Epithelial cell of proximal tubule (primary cell): ENCODE measurements at regions not wholly inside any gene's neighbourhood (a gene's known extent, or its start where the extent isn't known, plus 50 kb on each side); places are given as distances from the start of the nearest gene placed in this dataset.
"Not testable (repeated sequence)": the region's sequence is repeated elsewhere in the genome, so short reads cannot be mapped to it uniquely, and the experiment has no call there.

Experiments
- DNase-seq: peaks from one replicate; pipeline ENCODE4 v3.0.0-alpha.2; 2011; ENCODE audit warnings: low read depth
- H3K4me3 ChIP-seq: 2 replicates; pipeline ENCODE4 v1.5.1; 2011; ENCODE audit warnings: low read depth, mild to moderate bottlenecking, low read length
- TF ChIP-seq, protein P1 (sequence below): conservative IDR thresholded peaks from 2 replicates; pipeline ENCODE4 v1.5.1; 2012; ENCODE audit warnings: low read depth, mild to moderate bottlenecking, low read length

- TF ChIP-seq, protein P1, sequence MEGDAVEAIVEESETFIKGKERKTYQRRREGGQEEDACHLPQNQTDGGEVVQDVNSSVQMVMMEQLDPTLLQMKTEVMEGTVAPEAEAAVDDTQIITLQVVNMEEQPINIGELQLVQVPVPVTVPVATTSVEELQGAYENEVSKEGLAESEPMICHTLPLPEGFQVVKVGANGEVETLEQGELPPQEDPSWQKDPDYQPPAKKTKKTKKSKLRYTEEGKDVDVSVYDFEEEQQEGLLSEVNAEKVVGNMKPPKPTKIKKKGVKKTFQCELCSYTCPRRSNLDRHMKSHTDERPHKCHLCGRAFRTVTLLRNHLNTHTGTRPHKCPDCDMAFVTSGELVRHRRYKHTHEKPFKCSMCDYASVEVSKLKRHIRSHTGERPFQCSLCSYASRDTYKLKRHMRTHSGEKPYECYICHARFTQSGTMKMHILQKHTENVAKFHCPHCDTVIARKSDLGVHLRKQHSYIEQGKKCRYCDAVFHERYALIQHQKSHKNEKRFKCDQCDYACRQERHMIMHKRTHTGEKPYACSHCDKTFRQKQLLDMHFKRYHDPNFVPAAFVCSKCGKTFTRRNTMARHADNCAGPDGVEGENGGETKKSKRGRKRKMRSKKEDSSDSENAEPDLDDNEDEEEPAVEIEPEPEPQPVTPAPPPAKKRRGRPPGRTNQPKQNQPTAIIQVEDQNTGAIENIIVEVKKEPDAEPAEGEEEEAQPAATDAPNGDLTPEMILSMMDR: no peak
- H3K4me3 ChIP-seq: no peak overlapping the region
- no peak for DNase-seq
These were observed 143.3 kb upstream of the SLC38A2 start for GRCh38 chr12:46515829-46516228.

DNA sequence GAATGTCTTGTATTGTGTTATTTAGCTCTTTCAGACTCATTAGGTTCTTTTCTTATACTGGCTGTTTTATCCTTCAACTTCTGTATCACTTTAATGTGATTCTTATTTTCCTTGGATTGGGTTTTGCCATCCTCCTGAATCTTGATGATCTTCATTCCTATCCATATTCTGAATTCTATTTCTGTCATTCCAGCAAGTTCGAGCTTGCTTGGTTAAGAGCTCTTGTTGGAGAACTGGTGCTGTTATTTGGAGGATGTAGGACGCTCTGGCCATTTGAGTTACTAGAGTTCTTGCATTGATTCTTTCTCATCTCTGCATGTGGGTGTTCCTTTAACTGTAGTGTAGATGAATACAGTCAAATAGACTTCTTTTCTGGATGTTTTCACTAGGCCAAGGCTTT, 142.3 kb upstream of the SLC38A2 start:
- no peak overlapping the region for H3K4me3 ChIP-seq
- TF ChIP-seq, protein P1: no peak
- DNase-seq: no peak

GRCh38 chr12:46510257-46510656, 137.7 kb upstream of the SLC38A2 start:
- not testable (repeated sequence) for DNase-seq, H3K4me3 ChIP-seq

GRCh38 chr12:46509135-46509534, 136.6 kb upstream of the SLC38A2 start:
- no peak overlapping the region for H3K4me3 ChIP-seq
- DNase-seq: no peak

DNA sequence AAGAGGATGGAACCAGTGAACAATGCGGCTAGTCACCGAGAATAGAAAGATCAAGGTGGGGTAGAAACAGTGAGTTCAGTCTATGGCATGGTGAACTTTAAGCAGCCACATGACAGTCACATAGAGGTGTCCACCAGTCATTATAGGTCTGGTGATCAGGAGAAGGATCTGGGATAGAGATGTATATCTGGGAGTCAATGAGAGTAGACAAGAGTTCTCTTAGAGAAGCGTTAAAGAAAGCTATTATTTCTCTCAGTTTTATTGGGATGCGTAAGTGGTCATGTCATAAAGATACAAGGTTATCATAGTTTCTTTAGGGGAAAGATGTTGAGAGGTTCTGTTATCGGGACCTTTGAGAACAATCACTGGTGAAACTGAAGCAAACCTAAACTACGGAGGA, 136.1 kb upstream of the SLC38A2 start:
- no peak for DNase-seq
- no peak overlapping the region for H3K4me3 ChIP-seq
- TF ChIP-seq, protein P1: no peak

More at GRCh38 chr12:46509135-46509534, 136.6 kb upstream of the SLC38A2 start:
- TF ChIP-seq, protein P1: no peak

DNA sequence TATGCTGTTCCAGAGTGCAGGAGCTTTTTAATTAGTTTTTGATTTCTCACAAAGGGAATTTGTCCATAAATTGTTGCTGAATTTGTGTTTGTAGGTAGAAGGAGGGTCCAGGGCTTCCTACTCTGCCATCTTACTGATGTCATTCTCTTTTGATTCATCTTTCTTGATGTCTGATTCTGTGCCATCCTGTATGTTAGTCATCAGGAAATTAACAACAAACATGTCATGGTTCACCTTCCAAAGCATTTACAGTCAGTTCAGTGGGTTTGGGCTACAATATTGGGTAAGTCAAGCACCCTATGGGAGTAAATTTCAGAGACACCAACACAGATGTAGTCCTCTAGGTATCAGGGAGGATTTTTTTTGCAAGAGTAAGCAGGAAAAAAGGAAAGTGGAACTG, 135.2 kb upstream of the SLC38A2 start:
- TF ChIP-seq, protein P1: no peak
- no peak overlapping the region for H3K4me3 ChIP-seq
- peak; percentile 13 for DNase-seq

- TF ChIP-seq, protein P1: no peak
- no peak for DNase-seq
- H3K4me3 ChIP-seq: no peak overlapping the region
These were observed 134.4 kb upstream of the SLC38A2 start for GRCh38 chr12:46506961-46507360.

- TF ChIP-seq, protein P1: no peak
- no peak for DNase-seq
- H3K4me3 ChIP-seq: no peak overlapping the region
These were observed 133.6 kb upstream of the SLC38A2 start for GRCh38 chr12:46506198-46506597.
